HepG2 (cell line): ENCODE measurements at regions not wholly inside any gene's neighbourhood (a gene's known extent, or its start where the extent isn't known, plus 50 kb on each side); places are given as distances from the start of the nearest gene placed in this dataset.

Experiments
- ATAC-seq: fragments of 200-7000 bp; cut with Tn5 transposase; 3 replicates; pipeline ENCODE4 v1.9.1; 2020; ENCODE audit warnings: mild to moderate bottlenecking, moderate library complexity
- BruUV-seq: library from RNA; stranded (reverse); fragments of 400-500 nt; replicated peaks from 2 replicates; lab custom pipeline; 2021; lab: Mats Ljungman, UMichigan
- CTCF ChIA-PET: fragments of 300-600 bp; formaldehyde crosslinking; extraction: SDS; loops from one replicate; lab custom pipeline; 2021; ENCODE audit warnings: low total read pairs, inconsistent platforms, low intra/inter-chr PET ratio; lab: Yijun Ruan, JAX
- POLR2A ChIA-PET: fragments of 350-600 bp; sonication (Branson Sonifier 250); formaldehyde crosslinking; loops from one replicate; lab custom pipeline; 2020; ENCODE audit warnings: antibody characterized with exemption, inconsistent platforms; lab: Yijun Ruan, JAX
- DNase-seq: peaks from one replicate; pipeline ENCODE4 v3.0.0-alpha.2; 2015; ENCODE audit warnings: low spot score
- FAIRE-seq: peaks from 3 replicates; lab custom pipeline; 2011; peaks lifted over from hg19 to GRCh38; lab: Jason Lieb, UNC
- H2AFZ ChIP-seq: one replicate; pipeline ENCODE4 v1.6.1; 2011; ENCODE audit warnings: low read length, inconsistent platforms
- H3K27ac ChIP-seq: fragments of 300-600 bp; 3 replicates; pipeline ENCODE4 v1.8.0; 2011; ENCODE audit warnings: mixed run types, mild to moderate bottlenecking, mixed read lengths, low read length, inconsistent platforms; ENCODE audit not compliant: insufficient read depth; ENCODE audit errors: extremely low read length
- H3K27me3 ChIP-seq, 2 experiments: fragments of 200-600 bp in 1 of 2; 2 replicates in 1 of 2; 3 replicates in 1 of 2; pipeline versions ENCODE4 v1.6.0 to v1.8.0; 2011; ENCODE audit warnings: low read length in 2 of 2, mild to moderate bottlenecking in 2 of 2, moderate library complexity in 2 of 2, inconsistent platforms in 1 of 2; ENCODE audit not compliant: insufficient read depth in 2 of 2, control insufficient read depth in 1 of 2
- H3K36me3 ChIP-seq, 2 experiments: fragments of 200-600 bp in 1 of 2; replicated peaks in 1 of 2; 2 replicates in 1 of 2; 3 replicates in 1 of 2; pipeline versions ENCODE4 v1.5.1 to v1.8.0; 2011; ENCODE audit warnings: low read length in 2 of 2, inconsistent platforms in 1 of 2; ENCODE audit not compliant: insufficient read depth in 2 of 2, control insufficient read depth in 1 of 2
- H3K4me1 ChIP-seq: 2 replicates; pipeline ENCODE4 v1.5.1; 2012; ENCODE audit warnings: low read length, inconsistent platforms; ENCODE audit not compliant: insufficient read depth
- H3K4me2 ChIP-seq: 2 replicates; pipeline ENCODE4 v1.6.0; 2011; ENCODE audit warnings: low read depth, low read length, inconsistent platforms
- H3K4me3 ChIP-seq, 3 experiments: fragments of 200-600 bp in 1 of 3; sonication (generic), shearing (Covaris generic) in 1 of 3; replicated peaks in 1 of 3; 2 replicates each; pipeline ENCODE4 v1.5.1; 2011 to 2016; ENCODE audit warnings: low read length in 3 of 3, inconsistent platforms in 2 of 3, low read depth in 2 of 3, mild to moderate bottlenecking in 2 of 3, control low read depth in 1 of 3, mixed read lengths in 1 of 3; ENCODE audit not compliant: insufficient read depth in 1 of 3
- H3K79me2 ChIP-seq: one replicate; pipeline ENCODE4 v1.6.1; 2011; ENCODE audit warnings: low read length, inconsistent platforms; ENCODE audit not compliant: insufficient read depth
- H3K9ac ChIP-seq: 2 replicates; pipeline ENCODE4 v1.6.0; 2011; ENCODE audit warnings: mild to moderate bottlenecking, low read depth, low read length, inconsistent platforms; ENCODE audit not compliant: insufficient read depth
- H3K9me3 ChIP-seq: 2 replicates; pipeline ENCODE4 v1.5.1; 2012; ENCODE audit warnings: mild to moderate bottlenecking, low read length
- H4K20me1 ChIP-seq: 2 replicates; pipeline ENCODE4 v1.6.0; 2011; ENCODE audit warnings: inconsistent platforms, mild to moderate bottlenecking, low read length, moderate library complexity; ENCODE audit not compliant: insufficient read depth
- CC2D1A ChIP-seq: sonication (generic); formaldehyde crosslinking; IDR thresholded peaks from 2 replicates; pipeline ENCODE4 v1.8.1; 2023; ENCODE audit warnings: mild to moderate bottlenecking, missing genetic modification reagents
- EP300 ChIP-seq, 3 experiments: sonication (generic) in 1 of 3; formaldehyde crosslinking in 1 of 3; IDR thresholded peaks; 2 replicates each; pipeline versions ENCODE4 v1.5.1 to v1.6.1; 2011 to 2020; ENCODE audit warnings: low read depth in 2 of 3, low read length in 2 of 3, borderline replicate concordance in 1 of 3, improper control_type of control experiment in 1 of 3, mild to moderate bottlenecking in 1 of 3, missing genetic modification reagents in 1 of 3, moderate library complexity in 1 of 3
- HDAC6 ChIP-seq: fragments of 200-600 bp; sonication (generic); IDR thresholded peaks from 2 replicates; pipeline ENCODE4 v1.7.0; 2017; ENCODE audit warnings: mild to moderate bottlenecking, antibody characterized with exemption, low read length, low read depth
- HNF1B ChIP-seq: sonication (generic); formaldehyde crosslinking; IDR thresholded peaks from 2 replicates; pipeline ENCODE4 v1.5.1; 2020; ENCODE audit warnings: mild to moderate bottlenecking, moderate library complexity, missing genetic modification reagents
- KLF6 ChIP-seq: IDR thresholded peaks from 2 replicates; pipeline ENCODE4 v1.8.0; 2016; ENCODE audit warnings: missing biosample characterization, missing genetic modification reagents
- LCORL ChIP-seq, 2 experiments: fragments of 450-650 bp in 1 of 2; sonication (generic) in 1 of 2; formaldehyde crosslinking in 1 of 2; IDR thresholded peaks; 2 replicates each; pipeline versions ENCODE4 v1.5.0 to v1.6.1; 2017 to 2020; ENCODE audit warnings: antibody characterized with exemption in 1 of 2, missing genetic modification reagents in 1 of 2
- MAFF ChIP-seq: IDR thresholded peaks from 2 replicates; pipeline ENCODE4 v1.6.1; 2011; ENCODE audit warnings: low read depth, low read length, improper control_type of control experiment
- MTA3 ChIP-seq: sonication (generic); formaldehyde crosslinking; IDR thresholded peaks from 2 replicates; pipeline ENCODE4 v1.4.0; 2020; ENCODE audit warnings: missing genetic modification reagents
- REXO4 ChIP-seq: sonication (generic); formaldehyde crosslinking; IDR thresholded peaks from 2 replicates; pipeline ENCODE4 v1.8.0; 2022; ENCODE audit warnings: missing genetic modification reagents, mild to moderate bottlenecking, borderline replicate concordance
- SMC3 ChIP-seq: IDR thresholded peaks from 2 replicates; pipeline ENCODE4 v1.6.1; 2011; ENCODE audit warnings: low read length, improper control_type of control experiment
- TBX2 ChIP-seq: sonication (generic); formaldehyde crosslinking; IDR thresholded peaks from 2 replicates; pipeline ENCODE4 v1.5.0; 2020; ENCODE audit warnings: missing genetic modification reagents, mild to moderate bottlenecking, borderline replicate concordance
- ZHX1 ChIP-seq: sonication (generic); formaldehyde crosslinking; IDR thresholded peaks from 2 replicates; pipeline ENCODE4 v1.8.1; 2022; ENCODE audit warnings: low read depth, mild to moderate bottlenecking, missing genetic modification reagents
- ZNF292 ChIP-seq: sonication (generic); formaldehyde crosslinking; IDR thresholded peaks from 2 replicates; pipeline ENCODE4 v1.8.1; 2022; ENCODE audit warnings: mild to moderate bottlenecking, low read depth, missing genetic modification reagents, borderline replicate concordance
- ZNF30 ChIP-seq: sonication (generic); formaldehyde crosslinking; IDR thresholded peaks from 2 replicates; pipeline ENCODE4 v1.5.0; 2020; ENCODE audit warnings: mild to moderate bottlenecking, missing genetic modification reagents
- ZNF547 ChIP-seq: sonication (generic); formaldehyde crosslinking; IDR thresholded peaks from 2 replicates; pipeline ENCODE4 v1.5.1; 2020; ENCODE audit warnings: mild to moderate bottlenecking, missing genetic modification reagents
- ZNF616 ChIP-seq: sonication (generic); formaldehyde crosslinking; IDR thresholded peaks from 2 replicates; pipeline ENCODE4 v1.5.0; 2020; ENCODE audit warnings: low read depth, mild to moderate bottlenecking, missing genetic modification reagents
- WGBS: methylation state at CpG from one replicate; pipeline ENCODE4 v1.1.6; 2017; ENCODE audit warnings: low lambda C conversion rate; 5-methylcytosine and 5-hydroxymethylcytosine counted together
- in situ Hi-C: cut with HindIII; loops from 2 replicates; pipeline ENCODE4 v1.10.0; 2017; ENCODE audit warnings: low pct_unique_long_range_greater_than_20kb; ENCODE audit not compliant: extremely low pct_ligation_motif_present
- intact Hi-C: fragments of 100-400 bp; cut with micrococcal nuclease; formaldehyde crosslinking; loops from one replicate; pipeline ENCODE4 v1.10.0; 2022; ENCODE audit not compliant: unreplicated experiment
- TF ChIP-seq, protein P1 (sequence below): sonication (generic); formaldehyde crosslinking; conservative IDR thresholded peaks from 2 replicates; pipeline ENCODE4 v1.8.0; 2022; ENCODE audit warnings: mild to moderate bottlenecking, moderate library complexity, missing genetic modification reagents

- in situ Hi-C loops: no loop called here
- Histone ChIP-seq H3K36me3 (no peaks in the 10 kb centered on the region), H3K4me1 (no peaks in the 10 kb centered on the region), H3K27ac (no peak overlapping the region), H4K20me1 (no peaks in the 10 kb centered on the region), H3K4me2 (no peak overlapping the region), H3K4me3 (no peak overlapping the region), H2AFZ (no peak overlapping the region), H3K9ac (no peak overlapping the region), H3K9me3 (peaks cover 74% of the 10 kb centered on the region), H3K79me2 (no peaks in the 10 kb centered on the region), H3K27me3 (no peaks in the 10 kb centered on the region)
- ChIA-PET POLR2A (no interaction called here), CTCF (no interaction called here)
- FAIRE-seq (no peak), ATAC-seq (no peak), DNase-seq (no peak)
- BruUV-seq: no TSS peak
- 2% methylated on average over 2 of the region's 2 CpGs for WGBS
- TF ChIP-seq HNF1B (CRISPR knock-in tag): no peak
- TF ChIP-seq ZHX1 (CRISPR knock-in tag): no peak
- no peak for TF ChIP-seq EP300 (IDR thresholded peaks at IDR 0.05; ENCODE audit: low read depth in 2 of 2, low read length in 2 of 2)
- TF ChIP-seq EP300 (CRISPR knock-in tag; IDR thresholded peaks at IDR 0.05; ENCODE audit: borderline replicate concordance): no peak
- TF ChIP-seq, protein P1, sequence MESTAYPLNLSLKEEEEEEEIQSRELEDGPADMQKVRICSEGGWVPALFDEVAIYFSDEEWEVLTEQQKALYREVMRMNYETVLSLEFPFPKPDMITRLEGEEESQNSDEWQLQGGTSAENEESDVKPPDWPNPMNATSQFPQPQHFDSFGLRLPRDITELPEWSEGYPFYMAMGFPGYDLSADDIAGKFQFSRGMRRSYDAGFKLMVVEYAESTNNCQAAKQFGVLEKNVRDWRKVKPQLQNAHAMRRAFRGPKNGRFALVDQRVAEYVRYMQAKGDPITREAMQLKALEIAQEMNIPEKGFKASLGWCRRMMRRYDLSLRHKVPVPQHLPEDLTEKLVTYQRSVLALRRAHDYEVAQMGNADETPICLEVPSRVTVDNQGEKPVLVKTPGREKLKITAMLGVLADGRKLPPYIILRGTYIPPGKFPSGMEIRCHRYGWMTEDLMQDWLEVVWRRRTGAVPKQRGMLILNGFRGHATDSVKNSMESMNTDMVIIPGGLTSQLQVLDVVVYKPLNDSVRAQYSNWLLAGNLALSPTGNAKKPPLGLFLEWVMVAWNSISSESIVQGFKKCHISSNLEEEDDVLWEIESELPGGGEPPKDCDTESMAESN (CRISPR knock-in tag): no peak
- TF ChIP-seq SMC3: no peak
- no peak for TF ChIP-seq HDAC6
- no peak for TF ChIP-seq MAFF
- TF ChIP-seq TBX2: no peak
- TF ChIP-seq ZNF547: no peak
- no peak for TF ChIP-seq ZNF30 (CRISPR knock-in tag)
- TF ChIP-seq MTA3: no peak
- TF ChIP-seq LCORL (IDR thresholded peaks at IDR 0.05): no peak
- TF ChIP-seq LCORL (CRISPR knock-in tag; IDR thresholded peaks at IDR 0.05): no peak
- no peak for TF ChIP-seq ZNF616 (CRISPR knock-in tag)
- no peak for TF ChIP-seq REXO4 (CRISPR knock-in tag)
- no peak for TF ChIP-seq CC2D1A
- TF ChIP-seq KLF6 (CRISPR knock-in tag): no peak
- TF ChIP-seq ZNF292 (CRISPR knock-in tag): no peak
- intact Hi-C loops: no loop called here
These were observed 92.5 kb downstream of the TLR4 start for GRCh38 chr9:117796681-117797080.
